Activated CD4-positive, alpha-beta T cell treated with anti-CD3 and anti-CD28 coated beads for 36 hours (primary cell): ENCODE measurements at regions not wholly inside any gene's neighbourhood (a gene's known extent, or its start where the extent isn't known, plus 50 kb on each side); places are given as distances from the start of the nearest gene placed in this dataset.
A peak's percentile ranks its signal among the peaks of the same experiment; 100 is the strongest.
"Not testable (repeated sequence)": the region's sequence is repeated elsewhere in the genome, so short reads cannot be mapped to it uniquely, and the experiment has no call there.

Experiments used
- ATAC-seq: fragments of 200-7000 bp; cut with Tn5 transposase; one replicate; pipeline ENCODE4 v1.10.0; 2021; ENCODE audit warnings: mild to moderate bottlenecking, moderate library complexity
- CTCF ChIA-PET: fragments of 350-600 bp; sonication (Branson Sonifier 250); formaldehyde crosslinking; loops from one replicate; lab custom pipeline; 2021; ENCODE audit warnings: antibody characterized with exemption; lab: Charles Lee
- POLR2A ChIA-PET: fragments of 350-600 bp; sonication (Branson Sonifier 250); formaldehyde crosslinking; loops from one replicate; lab custom pipeline; 2021; ENCODE audit warnings: antibody characterized with exemption, inconsistent platforms; lab: Charles Lee
- DNase-seq: peaks from one replicate; pipeline ENCODE4 v3.0.0-alpha.2; 2020
- H3K27ac Mint-ChIP-seq: one replicate; pipeline ENCODE4 v1.8.0; 2021; ENCODE audit warnings: mixed read lengths
- H3K27me3 Mint-ChIP-seq: one replicate; pipeline ENCODE4 v1.8.0; 2021; ENCODE audit warnings: mixed read lengths
- H3K36me3 Mint-ChIP-seq: one replicate; pipeline ENCODE4 v1.8.0; 2021; ENCODE audit warnings: low read depth, mixed read lengths
- H3K4me1 Mint-ChIP-seq: one replicate; pipeline ENCODE4 v1.8.0; 2021; ENCODE audit warnings: mixed read lengths
- H3K4me3 Mint-ChIP-seq: one replicate; pipeline ENCODE4 v1.8.0; 2021; ENCODE audit warnings: mild to moderate bottlenecking, moderate library complexity, mixed read lengths
- H3K9me3 Mint-ChIP-seq: one replicate; pipeline ENCODE4 v1.8.0; 2021; ENCODE audit warnings: low read depth, mixed read lengths
- intact Hi-C, 2 experiments: fragments of 100-400 bp; cut with DNase I in 1 of 2; cut with micrococcal nuclease in 1 of 2; formaldehyde crosslinking; loops; one replicate each; pipeline versions ENCODE4 v1.14.2 to v1.15.1; 2022 to 2024; cut with DNase I, micrococcal nuclease

DNA sequence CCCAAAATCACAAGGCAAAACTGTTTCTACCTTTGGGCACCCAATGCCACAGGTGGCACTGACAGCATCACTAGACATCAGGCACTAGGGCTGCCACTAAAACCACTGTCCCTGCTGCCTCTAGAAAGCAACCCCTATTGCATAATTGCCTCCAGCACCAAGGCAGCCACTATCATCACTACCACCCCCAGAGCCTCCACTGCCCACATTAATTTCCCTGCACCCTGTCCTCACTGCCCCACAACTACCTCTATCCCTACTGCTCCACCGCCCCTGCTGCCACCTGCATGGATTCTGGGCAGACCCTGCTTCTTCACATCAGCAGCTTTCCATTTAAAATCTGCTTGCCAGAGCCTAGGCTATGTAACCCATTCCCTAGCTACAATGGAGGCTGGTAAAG is 68.6 kb upstream of the CACHD1 start:
- POLR2A ChIA-PET = no interaction called here
- Mint-ChIP-seq H3K36me3 (no peaks in the 10 kb centered on the region), H3K9me3 (no peaks in the 10 kb centered on the region), H3K4me1 (no peaks in the 10 kb centered on the region), H3K27me3 (peaks cover under 1% of the 10 kb centered on the region), H3K4me3 (no peak overlapping the region), H3K27ac (no peak overlapping the region)
- intact Hi-C loops = no loop called here
- CTCF ChIA-PET = no interaction called here
- DNase-seq (no peak), ATAC-seq (no peak)

DNA sequence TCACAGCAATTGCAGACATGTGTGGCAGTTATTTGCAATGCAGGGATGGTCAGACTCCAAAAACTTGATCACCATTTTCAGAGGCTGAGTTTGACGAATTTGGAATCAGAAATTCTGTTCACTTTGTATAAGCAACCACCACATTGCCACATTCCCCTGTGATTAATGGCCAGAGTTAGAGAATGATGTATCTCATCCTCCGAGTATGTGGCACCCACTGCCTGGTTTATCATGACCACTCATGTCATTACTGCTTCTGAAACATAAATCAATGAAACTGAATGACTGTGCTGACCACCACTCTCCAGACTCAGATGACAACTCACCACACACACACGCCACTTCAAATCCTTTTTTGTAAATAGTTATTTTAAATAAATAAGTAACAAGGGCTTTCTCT is 66.6 kb upstream of the CACHD1 start:
- ATAC-seq (peak; percentile 12), DNase-seq (no peak)
- Mint-ChIP-seq H3K9me3 (no peaks in the 10 kb centered on the region), H3K4me1 (no peaks in the 10 kb centered on the region), H3K36me3 (no peaks in the 10 kb centered on the region), H3K27me3 (peaks cover 5% of the 10 kb centered on the region), H3K27ac (no peak overlapping the region), H3K4me3 (no peak overlapping the region)
- intact Hi-C loops = no loop called here
- ChIA-PET POLR2A (no interaction called here), CTCF (no interaction called here)

DNA sequence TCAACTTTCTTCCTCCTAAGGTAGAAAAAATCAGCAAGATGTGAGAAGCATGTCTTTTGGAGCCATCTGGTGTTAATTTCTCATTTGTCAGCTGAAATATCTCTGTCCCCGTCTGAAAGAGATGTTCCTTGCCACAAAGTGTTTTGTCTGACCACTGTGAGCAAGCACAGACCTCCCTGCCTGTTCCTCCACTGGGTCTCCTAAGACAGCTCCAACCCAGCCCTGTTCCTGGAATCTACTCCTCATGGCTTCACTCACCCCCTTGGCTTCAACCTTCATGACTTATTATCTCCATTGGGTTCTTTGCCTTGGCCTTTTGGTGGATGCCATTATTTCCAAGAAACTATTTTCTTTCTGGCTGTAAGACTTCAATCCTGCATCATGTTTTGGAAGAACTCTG is 65.7 kb upstream of the CACHD1 start:
- ChIA-PET POLR2A (no interaction called here), CTCF (interaction anchor here (1.1 kb wide), 1 partner anchor 271 kb away, joined by 3 read pairs; no protein-coding TSS in a partner anchor)
- Mint-ChIP-seq H3K27ac (no peak overlapping the region), H3K4me1 (no peaks in the 10 kb centered on the region), H3K36me3 (no peaks in the 10 kb centered on the region), H3K9me3 (no peaks in the 10 kb centered on the region), H3K27me3 (peaks cover 5% of the 10 kb centered on the region), H3K4me3 (no peak overlapping the region)
- DNase-seq (no peak), ATAC-seq (no peak)
- intact Hi-C loops = no loop called here

DNA sequence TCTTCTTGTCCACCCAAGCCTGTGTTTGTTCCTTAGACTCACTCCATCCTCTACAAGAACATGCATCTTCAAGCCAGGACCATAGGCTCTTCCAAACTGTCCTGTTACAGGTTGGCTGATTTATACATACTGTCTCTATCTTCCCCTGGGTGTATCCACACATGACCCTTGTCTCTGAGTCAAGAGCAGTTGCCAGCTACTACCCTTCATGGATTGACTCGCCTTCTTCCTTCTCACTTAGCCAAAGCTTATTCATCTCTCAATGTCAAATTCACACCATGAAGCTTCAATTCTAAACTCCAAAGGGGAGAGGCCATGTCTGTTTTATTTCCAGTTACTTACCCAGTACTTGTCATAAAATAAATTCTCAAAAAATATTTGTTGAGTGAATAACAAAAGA is 64.1 kb upstream of the CACHD1 start:
- Mint-ChIP-seq H3K27me3 (peaks cover 5% of the 10 kb centered on the region), H3K27ac (no peak overlapping the region), H3K4me3 (no peak overlapping the region), H3K9me3 (no peaks in the 10 kb centered on the region), H3K4me1 (no peaks in the 10 kb centered on the region), H3K36me3 (no peaks in the 10 kb centered on the region)
- ChIA-PET CTCF (interaction anchor here (0.6 to 0.9 kb wide), 2 partner anchors 18 to 267 kb away, joined by 3 to 4 read pairs; no protein-coding TSS in a partner anchor), POLR2A (no interaction called here)
- ATAC-seq (peak; percentile 75), DNase-seq (no peak)
- intact Hi-C loops = no loop called here

DNA sequence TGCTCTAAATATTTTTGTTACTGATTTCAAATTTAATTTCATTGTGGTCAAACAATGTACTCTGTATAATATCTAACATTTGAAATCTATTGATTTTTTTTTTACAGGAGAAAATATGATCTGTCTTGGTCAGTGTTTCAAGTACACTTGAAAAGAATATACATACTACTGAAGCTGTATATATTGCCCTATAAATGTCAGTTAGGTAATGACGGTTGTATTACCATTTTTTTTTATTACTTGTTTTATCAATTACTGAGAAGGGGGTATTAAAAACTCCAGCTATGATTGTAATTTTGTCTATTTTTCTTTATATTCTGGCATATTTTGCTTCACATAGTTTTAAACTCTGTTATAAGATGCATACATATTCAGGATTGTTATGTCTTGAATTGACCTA is 59.7 kb upstream of the CACHD1 start:
- ATAC-seq = no peak
- Mint-ChIP-seq H3K9me3 (no peaks in the 10 kb centered on the region), H3K4me3 (no peak overlapping the region), H3K4me1 (no peaks in the 10 kb centered on the region), H3K36me3 (no peaks in the 10 kb centered on the region), H3K27ac (no peak overlapping the region), H3K27me3 (peaks cover 5% of the 10 kb centered on the region)
- ChIA-PET POLR2A (no interaction called here), CTCF (interaction anchor here (0.7 kb wide), 1 partner anchor 61 kb away, joined by 3 read pairs; no protein-coding TSS in a partner anchor)
- no peak for DNase-seq
- intact Hi-C loops = no loop called here

DNA sequence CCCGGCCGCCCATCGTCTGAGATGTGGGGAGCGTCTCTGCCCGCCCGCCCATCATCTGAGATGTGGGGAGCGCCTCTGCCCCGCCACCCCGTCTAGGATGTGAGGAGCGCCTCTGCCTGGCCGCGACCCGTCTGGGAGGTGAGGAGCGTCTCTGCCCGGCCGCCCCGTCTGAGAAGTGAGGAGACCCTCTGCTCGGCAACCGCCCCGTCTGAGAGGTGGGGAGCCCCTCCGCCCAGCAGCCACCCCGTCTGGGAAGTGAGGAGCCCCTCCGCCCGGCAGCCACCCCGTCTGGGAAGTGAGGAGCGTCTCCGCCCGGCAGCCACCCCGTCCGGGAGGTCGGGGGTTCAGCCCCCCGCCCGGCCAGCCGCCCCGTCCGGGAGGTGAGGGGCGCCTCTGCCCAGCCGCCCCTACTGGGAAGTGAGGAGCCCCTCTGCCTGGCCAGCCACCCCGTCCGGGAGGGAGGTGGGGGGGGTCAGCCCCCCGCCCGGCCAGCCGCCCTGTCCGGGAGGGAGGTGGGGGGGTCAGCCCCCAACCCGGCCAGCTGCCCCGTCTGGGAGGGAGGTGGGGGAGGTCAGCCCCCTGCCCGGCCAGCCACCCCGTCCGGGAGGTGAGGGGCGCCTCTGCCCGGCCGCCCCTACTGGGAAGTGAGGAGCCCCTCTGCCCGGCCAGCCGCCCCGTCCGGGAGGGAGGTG is 54.9 kb upstream of the CACHD1 start:
- H3K27me3 Mint-ChIP-seq, CTCF ChIA-PET, POLR2A ChIA-PET, H3K27ac Mint-ChIP-seq, H3K36me3 Mint-ChIP-seq, H3K4me1 Mint-ChIP-seq, DNase-seq, ATAC-seq, intact Hi-C loops, H3K4me3 Mint-ChIP-seq, H3K9me3 Mint-ChIP-seq: not testable (repeated sequence)

DNA sequence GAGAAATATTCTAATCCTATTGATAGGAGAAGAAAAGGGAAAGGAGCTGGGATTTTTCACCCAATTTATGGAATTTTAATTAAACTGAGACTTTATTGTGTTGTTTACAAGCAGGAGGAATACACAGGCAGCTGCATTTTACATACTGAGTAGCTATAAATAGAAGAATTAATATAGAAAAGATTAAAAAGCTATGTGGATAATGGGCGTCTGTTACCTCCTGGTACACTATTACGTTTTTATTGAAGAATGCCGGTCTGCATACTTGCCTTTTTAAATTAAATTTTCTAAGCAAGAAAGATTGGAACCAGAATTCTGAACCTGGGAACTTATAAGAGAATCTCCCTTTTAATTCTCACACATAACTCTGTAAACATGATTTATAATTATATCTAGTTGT is 52.1 kb upstream of the CACHD1 start:
- no peak overlapping the region for H3K27ac Mint-ChIP-seq
- H3K27me3 Mint-ChIP-seq = no peaks in the 10 kb centered on the region
- intact Hi-C loops = no loop called here
- H3K4me1 Mint-ChIP-seq = peaks cover 6% of the 10 kb centered on the region
- H3K9me3 Mint-ChIP-seq = no peaks in the 10 kb centered on the region
- ATAC-seq (no peak), DNase-seq (no peak)
- H3K4me3 Mint-ChIP-seq = no peak overlapping the region
- no peaks in the 10 kb centered on the region for H3K36me3 Mint-ChIP-seq
- ChIA-PET CTCF (no interaction called here), POLR2A (no interaction called here)
